Dermis microvascular lymphatic vessel endothelial cell (primary cell): ENCODE measurements at regions not wholly inside any gene's neighbourhood (a gene's known extent, or its start where the extent isn't known, plus 50 kb on each side); places are given as distances from the start of the nearest gene placed in this dataset.
A peak's percentile ranks its signal among the peaks of the same experiment; 100 is the strongest.

ENCODE experiments used
- DNase-seq, 2 donors: peaks; one replicate each; pipeline versions ENCODE4 v3.0.0 to v3.0.0-alpha.2; 2010; ENCODE audit warnings: low read depth in 2 of 2

- DNase-seq = no peak
Measured at GRCh38 chr17:33475594-33475993, 182.5 kb upstream of the ASIC2 start.

- no peak for DNase-seq
Measured at GRCh38 chr17:33481652-33482051, 188.6 kb upstream of the ASIC2 start.

GRCh38 chr17:33482636-33483035, 189.5 kb upstream of the ASIC2 start:
- DNase-seq = no peak

GRCh38 chr17:33484559-33484958, 191.5 kb upstream of the ASIC2 start:
- DNase-seq = no peak

- no peak for DNase-seq
Measured at GRCh38 chr17:33486135-33486885, 193.2 kb upstream of the ASIC2 start.

GRCh38 chr17:33487187-33487879, 194.2 kb upstream of the ASIC2 start:
- DNase-seq = no peak

- DNase-seq = no peak
Measured at GRCh38 chr17:33491871-33492481, 198.9 kb upstream of the ASIC2 start.

GRCh38 chr17:33492731-33493265, 199.7 kb upstream of the ASIC2 start:
- no peak for DNase-seq

GRCh38 chr17:33493566-33493965, 200.5 kb upstream of the ASIC2 start:
- no peak for DNase-seq

GRCh38 chr17:33494151-33494550, 201.1 kb upstream of the ASIC2 start:
- no peak for DNase-seq

GRCh38 chr17:33497623-33498022, 204.5 kb upstream of the ASIC2 start:
- DNase-seq = no peak

GRCh38 chr17:33498069-33498468, 205.0 kb upstream of the ASIC2 start:
- no peak for DNase-seq

- no peak for DNase-seq
Measured at GRCh38 chr17:33499040-33499439, 205.9 kb upstream of the ASIC2 start.

- DNase-seq = peak in 1 of 2 donors; percentile 46
Measured at GRCh38 chr17:33500151-33500550, 207.1 kb upstream of the ASIC2 start.

- DNase-seq = no peak
Measured at GRCh38 chr17:33501185-33501584, 208.1 kb upstream of the ASIC2 start.

- DNase-seq = no peak
Measured at GRCh38 chr17:33504571-33504970, 211.5 kb upstream of the ASIC2 start.

GRCh38 chr17:33506889-33507650, 214.0 kb upstream of the ASIC2 start:
- peak; percentile 25 to 36 for DNase-seq

- no peak for DNase-seq
Measured at GRCh38 chr17:33508215-33508614, 215.1 kb upstream of the ASIC2 start.

- DNase-seq = peak in 1 of 2 donors; percentile 10
Measured at GRCh38 chr17:33509331-33509730, 216.2 kb upstream of the ASIC2 start.

GRCh38 chr17:33511670-33512069, 218.6 kb upstream of the ASIC2 start:
- DNase-seq = no peak

GRCh38 chr17:33512113-33512512, 219.0 kb upstream of the ASIC2 start:
- no peak for DNase-seq

- DNase-seq = no peak
Measured at GRCh38 chr17:33513769-33514168, 220.7 kb upstream of the ASIC2 start.
